Kidney (tissue), 13 donors: ENCODE measurements at regions not wholly inside any gene's neighbourhood (a gene's known extent, or its start where the extent isn't known, plus 50 kb on each side); places are given as distances from the start of the nearest gene placed in this dataset.

ENCODE experiments used
- DNase-seq, 5 donors: peaks; one replicate each; pipeline ENCODE4 v3.0.0-alpha.2; 2013 to 2020
- FAIRE-seq: peaks from 2 replicates; lab custom pipeline; 2012; peaks lifted over from hg19 to GRCh38; lab: Jason Lieb, UNC
- H3K27ac ChIP-seq, 2 donors: one replicate each; pipeline ENCODE4 v1.7.0; 2013; ENCODE audit warnings: low read depth in 2 of 2, low read length in 2 of 2, inconsistent platforms in 1 of 2
- H3K27me3 ChIP-seq: one replicate; pipeline ENCODE4 v1.7.1; 2013; ENCODE audit warnings: low read length, inconsistent platforms; ENCODE audit not compliant: control insufficient read depth, insufficient read depth
- H3K36me3 ChIP-seq, 3 donors: one replicate each; pipeline versions ENCODE4 v1.7.0 to v1.7.1; 2013; ENCODE audit warnings: low read length in 3 of 3, control low read depth in 1 of 3, inconsistent platforms in 1 of 3; ENCODE audit not compliant: insufficient read depth in 3 of 3, control insufficient read depth in 2 of 3
- H3K4me1 ChIP-seq, 3 donors: one replicate each; pipeline versions ENCODE4 v1.7.0 to v1.7.1; 2013; ENCODE audit warnings: low read length in 3 of 3, inconsistent platforms in 1 of 3, low read depth in 1 of 3; ENCODE audit not compliant: control insufficient read depth in 2 of 3, insufficient read depth in 2 of 3
- H3K4me3 ChIP-seq, 3 donors: one replicate each; pipeline versions ENCODE4 v1.7.0 to v1.8.1; 2013; ENCODE audit warnings: low read length in 3 of 3, control low read depth in 1 of 3, inconsistent platforms in 1 of 3
- H3K9ac ChIP-seq, 3 donors: one replicate each; pipeline versions ENCODE4 v1.7.0 to v1.7.1; 2013; ENCODE audit warnings: low read length in 3 of 3, control low read depth in 1 of 3, inconsistent platforms in 1 of 3
- H3K9me3 ChIP-seq, 3 donors: one replicate each; pipeline versions ENCODE4 v1.7.0 to v1.7.1; 2013; ENCODE audit warnings: low read length in 3 of 3, control low read depth in 1 of 3, inconsistent platforms in 1 of 3; ENCODE audit not compliant: control insufficient read depth in 2 of 3, insufficient read depth in 1 of 3
- intact Hi-C: fragments of 100-400 bp; cut with DNase I; formaldehyde crosslinking; loops from one replicate; pipeline ENCODE4 v1.11.1; 2022
- TF ChIP-seq, protein P1 (sequence below): IDR thresholded peaks from 3 replicates; pipeline ENCODE4 v1.5.1; 2012; ENCODE audit warnings: mild to moderate bottlenecking, moderate library complexity, borderline replicate concordance; ENCODE audit not compliant: insufficient read depth; ENCODE audit errors: extremely low read depth
- donor health status: control.
- donor health status: control.
- donor health status: control.
- donor health status: control.
- donor health status: control.
- donor health status: DM: yes; HTN: yes; CAD: no.
- donor health status: Normal renal cell carcinoma (clear cell type).

DNA sequence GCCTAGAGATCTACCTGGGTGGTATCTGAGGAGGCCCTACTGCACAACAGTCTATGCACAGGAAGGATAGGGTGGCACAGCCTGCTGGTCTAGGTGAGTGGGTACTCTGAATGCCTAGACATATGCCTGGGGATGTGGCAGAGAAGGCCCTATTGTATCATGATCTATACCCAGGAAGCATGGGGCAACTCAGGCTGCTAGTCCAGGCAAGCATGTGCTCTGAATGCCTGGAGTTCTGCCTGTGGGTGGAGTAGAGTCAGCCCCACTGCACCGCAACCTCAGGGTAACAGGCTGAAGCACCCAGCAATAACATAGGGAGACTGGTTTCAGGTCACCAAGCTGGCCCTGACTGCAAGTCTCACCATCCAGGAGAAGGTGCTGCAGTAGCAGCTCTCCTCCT lies 224.7 kb downstream of the MFSD1 start:
- Histone ChIP-seq H3K4me1 (no peaks in the 10 kb centered on the region), H3K36me3 (no peaks in the 10 kb centered on the region), H3K9ac (no peak overlapping the region), H3K27ac (no peak overlapping the region), H3K27me3 (no peaks in the 10 kb centered on the region), H3K4me3 (no peak overlapping the region), H3K9me3 (peaks cover 0 to 4% (median 0%) of the 10 kb centered on the region in 3 donors)
- intact Hi-C loops = no loop called here
- FAIRE-seq (no peak), DNase-seq (no peak)
- TF ChIP-seq, protein P1, sequence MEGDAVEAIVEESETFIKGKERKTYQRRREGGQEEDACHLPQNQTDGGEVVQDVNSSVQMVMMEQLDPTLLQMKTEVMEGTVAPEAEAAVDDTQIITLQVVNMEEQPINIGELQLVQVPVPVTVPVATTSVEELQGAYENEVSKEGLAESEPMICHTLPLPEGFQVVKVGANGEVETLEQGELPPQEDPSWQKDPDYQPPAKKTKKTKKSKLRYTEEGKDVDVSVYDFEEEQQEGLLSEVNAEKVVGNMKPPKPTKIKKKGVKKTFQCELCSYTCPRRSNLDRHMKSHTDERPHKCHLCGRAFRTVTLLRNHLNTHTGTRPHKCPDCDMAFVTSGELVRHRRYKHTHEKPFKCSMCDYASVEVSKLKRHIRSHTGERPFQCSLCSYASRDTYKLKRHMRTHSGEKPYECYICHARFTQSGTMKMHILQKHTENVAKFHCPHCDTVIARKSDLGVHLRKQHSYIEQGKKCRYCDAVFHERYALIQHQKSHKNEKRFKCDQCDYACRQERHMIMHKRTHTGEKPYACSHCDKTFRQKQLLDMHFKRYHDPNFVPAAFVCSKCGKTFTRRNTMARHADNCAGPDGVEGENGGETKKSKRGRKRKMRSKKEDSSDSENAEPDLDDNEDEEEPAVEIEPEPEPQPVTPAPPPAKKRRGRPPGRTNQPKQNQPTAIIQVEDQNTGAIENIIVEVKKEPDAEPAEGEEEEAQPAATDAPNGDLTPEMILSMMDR = no peak

DNA sequence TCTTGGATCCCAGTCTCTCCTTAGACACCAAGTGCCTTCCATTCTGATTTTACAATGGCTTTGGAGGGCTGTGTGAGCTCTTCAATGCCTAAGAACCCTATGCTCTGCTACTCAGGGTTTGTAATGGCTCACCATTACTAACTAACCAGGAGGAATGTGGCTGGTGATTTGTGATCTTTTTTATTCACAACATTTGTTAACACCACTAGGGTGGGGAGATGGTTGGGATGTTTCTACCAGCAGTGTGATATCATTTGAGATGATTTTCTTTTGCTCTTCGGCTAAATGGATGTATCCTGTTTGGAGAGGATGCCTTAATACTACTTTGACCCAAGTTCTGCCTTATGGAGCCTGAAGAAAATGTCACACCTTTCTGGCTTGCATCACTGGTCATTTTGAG lies 226.9 kb downstream of the MFSD1 start:
- FAIRE-seq (no peak), DNase-seq (no peak)
- intact Hi-C loops = no loop called here
- Histone ChIP-seq H3K27ac (no peak overlapping the region), H3K4me1 (no peaks in the 10 kb centered on the region), H3K9me3 (peaks cover 0 to 4% (median 0%) of the 10 kb centered on the region in 3 donors), H3K9ac (no peak overlapping the region), H3K36me3 (no peaks in the 10 kb centered on the region), H3K4me3 (no peak overlapping the region), H3K27me3 (no peaks in the 10 kb centered on the region)
- TF ChIP-seq, protein P1 = no peak

GRCh38 chr3:159029306-159030026 lies 227.6 kb downstream of the MFSD1 start:
- FAIRE-seq (no peak), DNase-seq (no peak)
- H3K9ac ChIP-seq = no peak overlapping the region
- no peaks in the 10 kb centered on the region for H3K27me3 ChIP-seq
- intact Hi-C loops = no loop called here
- peaks cover 0 to 4% (median 0%) of the 10 kb centered on the region in 3 donors for H3K9me3 ChIP-seq
- no peak overlapping the region for H3K4me3 ChIP-seq
- TF ChIP-seq, protein P1 = no peak
- H3K4me1 ChIP-seq = no peaks in the 10 kb centered on the region
- no peak overlapping the region for H3K27ac ChIP-seq
- no peaks in the 10 kb centered on the region for H3K36me3 ChIP-seq

- peaks cover 0 to 4% (median 0%) of the 10 kb centered on the region in 3 donors for H3K9me3 ChIP-seq
- TF ChIP-seq, protein P1 = no peak
- no peak for FAIRE-seq
Measured at GRCh38 chr3:159030138-159030670, 228.3 kb downstream of the MFSD1 start.

More at GRCh38 chr3:159030138-159030670, 228.3 kb downstream of the MFSD1 start:
- Histone ChIP-seq H3K4me3 (no peak overlapping the region), H3K36me3 (no peaks in the 10 kb centered on the region), H3K9ac (no peak overlapping the region), H3K27ac (no peak overlapping the region), H3K4me1 (no peaks in the 10 kb centered on the region), H3K27me3 (no peaks in the 10 kb centered on the region)
- intact Hi-C loops = no loop called here
- no peak for DNase-seq
